Astrocyte (in vitro differentiated cells and primary cell): ENCODE measurements at regions not wholly inside any gene's neighbourhood (a gene's known extent, or its start where the extent isn't known, plus 50 kb on each side); places are given as distances from the start of the nearest gene placed in this dataset.

Experiments used
- DNase-seq: peaks from one replicate; pipeline ENCODE4 v3.0.0-alpha.2; 2010; ENCODE audit warnings: low read depth
- FAIRE-seq: peaks from 2 replicates; lab custom pipeline; 2011; peaks lifted over from hg19 to GRCh38; lab: Jason Lieb, UNC
- H2AFZ ChIP-seq: 2 replicates; pipeline ENCODE4 v1.6.0; 2012; ENCODE audit warnings: low read depth, low read length, inconsistent platforms
- H3K27ac ChIP-seq: 2 replicates; pipeline ENCODE4 v1.5.1; 2011; ENCODE audit warnings: low read depth, low read length, inconsistent platforms
- H3K27me3 ChIP-seq: 2 replicates; pipeline ENCODE4 v1.6.0; 2011; ENCODE audit warnings: low read length, inconsistent platforms; ENCODE audit not compliant: insufficient read depth
- H3K36me3 ChIP-seq: 2 replicates; pipeline ENCODE4 v1.5.1; 2011; ENCODE audit warnings: low read length, inconsistent platforms; ENCODE audit not compliant: insufficient read depth
- H3K4me1 ChIP-seq: 2 replicates; pipeline ENCODE4 v1.5.1; 2011; ENCODE audit warnings: low read length, inconsistent platforms; ENCODE audit not compliant: insufficient read depth
- H3K4me2 ChIP-seq: 2 replicates; pipeline ENCODE4 v1.6.0; 2012; ENCODE audit warnings: low read length, inconsistent platforms
- H3K4me3 ChIP-seq: 2 replicates; pipeline ENCODE4 v1.5.1; 2011; ENCODE audit warnings: low read depth, mild to moderate bottlenecking, low read length, inconsistent platforms; ENCODE audit not compliant: insufficient read depth
- H3K79me2 ChIP-seq: 2 replicates; pipeline ENCODE4 v1.6.0; 2012; ENCODE audit warnings: mild to moderate bottlenecking, low read length, inconsistent platforms; ENCODE audit not compliant: insufficient read depth
- H3K9ac ChIP-seq: 2 replicates; pipeline ENCODE4 v1.6.0; 2012; ENCODE audit warnings: mild to moderate bottlenecking, low read length, inconsistent platforms
- H3K9me3 ChIP-seq: 2 replicates; pipeline ENCODE4 v1.5.1; 2012; ENCODE audit warnings: low read depth, mild to moderate bottlenecking, low read length, inconsistent platforms; ENCODE audit not compliant: insufficient read depth
- H4K20me1 ChIP-seq: 2 replicates; pipeline ENCODE4 v1.6.0; 2012; ENCODE audit warnings: low read length, inconsistent platforms; ENCODE audit not compliant: insufficient read depth
- H3K27ac Mint-ChIP-seq: one replicate; pipeline ENCODE4 v1.8.0; 2021; ENCODE audit warnings: mild to moderate bottlenecking, mixed read lengths; ENCODE audit not compliant: unreplicated experiment
- H3K27me3 Mint-ChIP-seq: one replicate; pipeline ENCODE4 v1.8.0; 2021; ENCODE audit warnings: low read depth, mixed read lengths; ENCODE audit not compliant: unreplicated experiment
- H3K36me3 Mint-ChIP-seq: one replicate; pipeline ENCODE4 v1.8.0; 2021; ENCODE audit warnings: low read depth, mixed read lengths; ENCODE audit not compliant: unreplicated experiment
- H3K4me1 Mint-ChIP-seq: one replicate; pipeline ENCODE4 v1.8.0; 2021; ENCODE audit warnings: low read depth, mixed read lengths; ENCODE audit not compliant: unreplicated experiment
- H3K4me3 Mint-ChIP-seq: one replicate; pipeline ENCODE4 v1.8.0; 2021; ENCODE audit warnings: mild to moderate bottlenecking, moderate library complexity, mixed read lengths; ENCODE audit not compliant: unreplicated experiment
- H3K9me3 Mint-ChIP-seq: one replicate; pipeline ENCODE4 v1.8.0; 2021; ENCODE audit warnings: mild to moderate bottlenecking, mixed read lengths; ENCODE audit not compliant: unreplicated experiment
- EZH2 ChIP-seq: IDR thresholded peaks from 2 replicates; pipeline ENCODE4 v1.6.1; 2012; ENCODE audit warnings: mild to moderate bottlenecking, low read length, inconsistent platforms; ENCODE audit not compliant: insufficient read depth
- TF ChIP-seq, protein P1 (sequence below): IDR thresholded peaks from 2 replicates; pipeline ENCODE4 v1.5.1; 2011; ENCODE audit warnings: low read depth, mild to moderate bottlenecking, inconsistent platforms, low read length, moderate library complexity; ENCODE audit not compliant: insufficient read depth

DNA sequence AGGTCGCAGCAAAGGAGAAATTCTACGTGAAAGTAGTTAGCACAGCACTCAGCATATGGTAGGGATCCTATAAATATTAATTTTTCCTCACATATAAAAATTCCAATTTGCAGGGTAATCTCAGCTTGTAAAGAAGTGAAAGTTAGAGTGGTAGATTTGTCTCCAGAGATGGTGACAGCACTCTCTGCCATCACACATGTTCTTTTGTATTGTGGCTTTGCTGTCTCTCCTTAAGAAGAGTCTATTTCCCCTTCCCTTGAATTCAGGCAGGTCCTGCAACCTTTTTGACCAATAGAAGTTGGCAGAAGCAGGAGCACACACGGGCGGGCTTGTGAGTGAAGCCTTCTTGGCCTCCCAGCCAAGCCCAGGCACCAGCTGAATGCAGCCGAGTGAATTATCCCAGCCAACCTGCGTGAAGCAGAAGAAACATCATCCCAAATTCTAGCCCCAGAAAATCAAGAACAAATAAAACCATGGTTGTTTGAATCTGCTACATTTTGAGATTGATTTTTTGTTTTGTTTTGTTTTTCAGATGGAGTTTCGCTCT lies 107.8 kb upstream of the COPS8 start:
- DNase-seq: no peak
- Mint-ChIP-seq H3K4me3 (no peak overlapping the region), H3K4me1 (peaks cover 3% of the 10 kb centered on the region), H3K27me3 (peaks cover 33% of the 10 kb centered on the region), H3K27ac (no peak overlapping the region), H3K36me3 (no peaks in the 10 kb centered on the region), H3K9me3 (peaks cover 3% of the 10 kb centered on the region)
- no peak overlapping the region for H2AFZ ChIP-seq
- H3K27me3 ChIP-seq: peaks cover 4% of the 10 kb centered on the region
- no peaks in the 10 kb centered on the region for H3K36me3 ChIP-seq
- peaks cover 3% of the 10 kb centered on the region for H3K9me3 ChIP-seq
- TF ChIP-seq EZH2: no peak
- TF ChIP-seq, protein P1, sequence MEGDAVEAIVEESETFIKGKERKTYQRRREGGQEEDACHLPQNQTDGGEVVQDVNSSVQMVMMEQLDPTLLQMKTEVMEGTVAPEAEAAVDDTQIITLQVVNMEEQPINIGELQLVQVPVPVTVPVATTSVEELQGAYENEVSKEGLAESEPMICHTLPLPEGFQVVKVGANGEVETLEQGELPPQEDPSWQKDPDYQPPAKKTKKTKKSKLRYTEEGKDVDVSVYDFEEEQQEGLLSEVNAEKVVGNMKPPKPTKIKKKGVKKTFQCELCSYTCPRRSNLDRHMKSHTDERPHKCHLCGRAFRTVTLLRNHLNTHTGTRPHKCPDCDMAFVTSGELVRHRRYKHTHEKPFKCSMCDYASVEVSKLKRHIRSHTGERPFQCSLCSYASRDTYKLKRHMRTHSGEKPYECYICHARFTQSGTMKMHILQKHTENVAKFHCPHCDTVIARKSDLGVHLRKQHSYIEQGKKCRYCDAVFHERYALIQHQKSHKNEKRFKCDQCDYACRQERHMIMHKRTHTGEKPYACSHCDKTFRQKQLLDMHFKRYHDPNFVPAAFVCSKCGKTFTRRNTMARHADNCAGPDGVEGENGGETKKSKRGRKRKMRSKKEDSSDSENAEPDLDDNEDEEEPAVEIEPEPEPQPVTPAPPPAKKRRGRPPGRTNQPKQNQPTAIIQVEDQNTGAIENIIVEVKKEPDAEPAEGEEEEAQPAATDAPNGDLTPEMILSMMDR: no peak
- peaks cover 4% of the 10 kb centered on the region for H3K4me1 ChIP-seq
- no peak for FAIRE-seq
- H3K79me2 ChIP-seq: no peaks in the 10 kb centered on the region
- H3K4me2 ChIP-seq: no peak overlapping the region
- H3K27ac ChIP-seq: no peak overlapping the region
- H3K4me3 ChIP-seq: no peak overlapping the region
- H3K9ac ChIP-seq: no peak overlapping the region
- H4K20me1 ChIP-seq: no peaks in the 10 kb centered on the region

DNA sequence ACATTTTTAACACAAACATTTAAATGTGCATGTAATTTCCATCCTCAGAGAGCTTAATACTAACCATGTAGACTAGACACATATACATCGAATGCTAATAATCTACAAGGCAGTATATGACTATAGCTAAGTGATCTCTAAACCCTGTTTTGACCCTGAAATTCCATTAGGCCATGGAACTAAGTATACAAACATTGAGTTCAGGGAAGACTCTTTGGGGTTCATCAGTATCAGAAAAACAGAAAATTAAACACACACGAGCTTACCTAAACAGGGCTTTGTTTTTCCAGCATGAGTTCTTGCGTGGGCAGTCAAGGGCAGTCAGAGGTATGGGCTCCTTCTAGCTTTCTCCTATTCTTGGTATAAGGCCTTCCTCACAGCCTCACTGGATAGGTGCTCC lies 106.0 kb upstream of the COPS8 start:
- FAIRE-seq: no peak
- H3K4me1 ChIP-seq: no peaks in the 10 kb centered on the region
- H3K36me3 Mint-ChIP-seq: no peaks in the 10 kb centered on the region
- peaks cover 31% of the 10 kb centered on the region for H3K27me3 Mint-ChIP-seq
- no peak overlapping the region for H3K27ac ChIP-seq
- no peak overlapping the region for H3K9ac ChIP-seq
- DNase-seq: no peak
- no peak overlapping the region for H3K27ac Mint-ChIP-seq
- no peak overlapping the region for H3K4me2 ChIP-seq
- H3K4me3 Mint-ChIP-seq: no peak overlapping the region
- H4K20me1 ChIP-seq: no peaks in the 10 kb centered on the region
- H3K27me3 ChIP-seq: peaks cover 4% of the 10 kb centered on the region
- H2AFZ ChIP-seq: no peak overlapping the region
- H3K36me3 ChIP-seq: no peaks in the 10 kb centered on the region
- no peak for TF ChIP-seq EZH2
- TF ChIP-seq, protein P1: no peak
- H3K4me1 Mint-ChIP-seq: no peaks in the 10 kb centered on the region
- no peak overlapping the region for H3K4me3 ChIP-seq
- peaks cover 4% of the 10 kb centered on the region for H3K9me3 ChIP-seq
- peaks cover 6% of the 10 kb centered on the region for H3K9me3 Mint-ChIP-seq
- no peaks in the 10 kb centered on the region for H3K79me2 ChIP-seq

DNA sequence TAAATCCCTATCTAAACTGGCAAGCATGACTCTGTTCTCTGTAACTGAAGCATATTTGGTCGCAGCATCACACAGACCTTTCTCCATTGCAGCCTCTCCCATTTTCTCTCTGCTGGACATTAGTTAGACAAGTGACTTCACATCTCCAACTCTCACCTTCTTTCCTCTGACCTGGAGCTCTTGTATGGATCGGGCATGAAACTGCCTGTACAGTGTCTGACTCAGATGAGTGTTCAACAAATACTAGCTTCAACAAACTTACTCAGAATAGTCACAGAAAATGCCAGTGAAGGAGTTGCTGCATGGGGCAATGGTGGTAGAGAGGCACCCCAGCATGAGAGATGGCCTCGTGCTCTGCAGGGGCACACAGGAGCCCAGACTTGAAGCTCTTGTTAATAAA lies 104.7 kb upstream of the COPS8 start:
- H3K79me2 ChIP-seq: no peaks in the 10 kb centered on the region
- no peaks in the 10 kb centered on the region for H3K36me3 ChIP-seq
- peaks cover 4% of the 10 kb centered on the region for H3K9me3 ChIP-seq
- DNase-seq (no peak), FAIRE-seq (no peak)
- Mint-ChIP-seq H3K4me3 (no peak overlapping the region), H3K27me3 (peaks cover 29% of the 10 kb centered on the region), H3K27ac (no peak overlapping the region), H3K4me1 (no peaks in the 10 kb centered on the region), H3K9me3 (peaks cover 6% of the 10 kb centered on the region), H3K36me3 (no peaks in the 10 kb centered on the region)
- H4K20me1 ChIP-seq: no peaks in the 10 kb centered on the region
- peaks cover 4% of the 10 kb centered on the region for H3K27me3 ChIP-seq
- H3K9ac ChIP-seq: no peak overlapping the region
- no peak for TF ChIP-seq EZH2
- TF ChIP-seq, protein P1: no peak
- no peak overlapping the region for H3K4me2 ChIP-seq
- no peak overlapping the region for H3K27ac ChIP-seq
- H3K4me1 ChIP-seq: no peaks in the 10 kb centered on the region
- H3K4me3 ChIP-seq: no peak overlapping the region
- no peak overlapping the region for H2AFZ ChIP-seq
